ENCODE measurements at regions not wholly inside any gene's neighbourhood (a gene's known extent, or its start where the extent isn't known, plus 50 kb on each side); places are given as distances from the start of the nearest gene placed in this dataset.

GRCh38 chr3:17979911-17980310 is 237.5 kb upstream of the TBC1D5 start:
- no peak for TF ChIP-seq CTCF (IDR thresholded peaks at IDR 0.05; ENCODE audit: insufficient read depth, low read length, poor library complexity, severe bottlenecking)
- no peak for TF ChIP-seq EZH2phosphoT487 (conservative IDR thresholded peaks at IDR 0.05; ENCODE audit: low read length)

Data from SU-DHL-6 (cell line).